Epithelial cell of esophagus (primary cell): ENCODE measurements at regions not wholly inside any gene's neighbourhood (a gene's known extent, or its start where the extent isn't known, plus 50 kb on each side); places are given as distances from the start of the nearest gene placed in this dataset.
A peak's percentile ranks its signal among the peaks of the same experiment; 100 is the strongest.

Experiments used
- DNase-seq: peaks from one replicate; pipeline ENCODE4 v3.0.0; 2010; ENCODE audit warnings: low read depth
- H3K4me3 ChIP-seq: 2 replicates; pipeline ENCODE4 v1.5.1; 2011; ENCODE audit warnings: mild to moderate bottlenecking, low read length, control low read depth
- TF ChIP-seq, protein P1 (sequence below): IDR thresholded peaks from 2 replicates; pipeline ENCODE4 v1.5.1; 2011; ENCODE audit warnings: low read depth, mild to moderate bottlenecking, low read length, control low read depth, inconsistent platforms; ENCODE audit not compliant: insufficient read depth; ENCODE audit errors: missing control alignments

DNA sequence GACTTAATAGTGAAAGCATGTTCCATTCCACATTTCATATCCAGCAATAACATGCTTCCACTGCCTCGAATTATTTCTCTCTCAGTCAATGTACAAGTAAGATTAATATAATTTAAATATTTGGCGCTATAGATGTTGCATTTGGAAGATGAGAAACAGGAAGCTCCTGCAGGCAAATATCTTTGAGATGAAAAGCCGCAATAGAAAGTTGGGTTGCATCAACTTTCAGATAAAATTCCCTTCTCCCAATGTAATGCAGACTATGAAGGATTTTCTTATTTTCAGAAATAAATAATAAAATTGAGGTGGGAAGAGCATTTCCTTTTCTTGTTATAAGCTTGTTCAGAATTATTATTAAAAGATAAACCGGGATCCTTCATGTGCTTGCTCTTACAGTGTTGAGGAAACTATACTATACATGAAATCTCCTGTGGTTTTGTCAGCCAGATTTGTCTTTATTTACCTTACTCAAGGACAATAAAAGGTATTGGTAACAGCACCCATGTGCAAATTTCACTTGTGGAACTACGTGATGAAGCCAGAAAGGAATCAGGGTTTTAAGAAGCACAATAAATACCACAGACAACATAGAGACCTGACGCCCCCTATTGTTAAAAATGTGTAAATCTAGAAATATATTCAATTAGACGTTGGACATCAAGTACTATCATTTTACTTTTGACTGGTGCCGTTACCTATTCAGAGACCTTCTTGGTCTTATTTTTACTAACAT lies 307.0 kb downstream of the ARPP21 start:
- TF ChIP-seq, protein P1, sequence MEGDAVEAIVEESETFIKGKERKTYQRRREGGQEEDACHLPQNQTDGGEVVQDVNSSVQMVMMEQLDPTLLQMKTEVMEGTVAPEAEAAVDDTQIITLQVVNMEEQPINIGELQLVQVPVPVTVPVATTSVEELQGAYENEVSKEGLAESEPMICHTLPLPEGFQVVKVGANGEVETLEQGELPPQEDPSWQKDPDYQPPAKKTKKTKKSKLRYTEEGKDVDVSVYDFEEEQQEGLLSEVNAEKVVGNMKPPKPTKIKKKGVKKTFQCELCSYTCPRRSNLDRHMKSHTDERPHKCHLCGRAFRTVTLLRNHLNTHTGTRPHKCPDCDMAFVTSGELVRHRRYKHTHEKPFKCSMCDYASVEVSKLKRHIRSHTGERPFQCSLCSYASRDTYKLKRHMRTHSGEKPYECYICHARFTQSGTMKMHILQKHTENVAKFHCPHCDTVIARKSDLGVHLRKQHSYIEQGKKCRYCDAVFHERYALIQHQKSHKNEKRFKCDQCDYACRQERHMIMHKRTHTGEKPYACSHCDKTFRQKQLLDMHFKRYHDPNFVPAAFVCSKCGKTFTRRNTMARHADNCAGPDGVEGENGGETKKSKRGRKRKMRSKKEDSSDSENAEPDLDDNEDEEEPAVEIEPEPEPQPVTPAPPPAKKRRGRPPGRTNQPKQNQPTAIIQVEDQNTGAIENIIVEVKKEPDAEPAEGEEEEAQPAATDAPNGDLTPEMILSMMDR = peak; percentile 15
- H3K4me3 ChIP-seq = no peak overlapping the region
- DNase-seq = peak; percentile 14

DNA sequence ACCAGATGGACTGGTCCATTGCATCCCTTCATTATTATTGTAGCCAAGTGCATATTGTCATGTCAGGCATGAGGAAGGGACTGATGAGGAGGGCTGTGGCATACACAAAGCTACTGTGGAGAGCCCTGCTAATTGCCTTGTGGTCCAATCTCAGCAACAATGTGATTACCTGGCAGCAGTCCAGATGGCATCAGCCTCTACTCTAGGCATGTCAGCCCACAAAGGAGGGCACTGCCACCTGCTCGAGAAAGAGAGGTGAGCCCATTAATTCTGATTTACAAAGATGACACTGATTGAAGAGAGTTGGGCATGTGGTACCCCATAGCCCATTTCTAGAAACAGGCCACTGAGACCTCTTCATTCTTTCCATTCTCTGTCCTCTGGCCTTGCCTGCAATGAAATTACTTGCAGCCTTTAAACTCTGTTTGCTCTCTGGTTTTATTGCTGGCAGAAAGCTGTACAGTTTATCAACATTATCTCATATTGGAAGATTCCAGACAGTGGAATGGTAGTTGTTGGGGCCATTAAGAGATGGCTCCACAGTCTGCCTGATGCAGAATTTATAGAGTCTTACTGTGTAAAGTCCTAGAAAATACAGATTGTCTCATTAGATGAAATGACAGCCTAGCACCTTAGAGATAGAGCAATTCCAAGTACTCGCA lies 307.7 kb downstream of the ARPP21 start:
- no peak overlapping the region for H3K4me3 ChIP-seq
- DNase-seq = no peak
- TF ChIP-seq, protein P1 = no peak

DNA sequence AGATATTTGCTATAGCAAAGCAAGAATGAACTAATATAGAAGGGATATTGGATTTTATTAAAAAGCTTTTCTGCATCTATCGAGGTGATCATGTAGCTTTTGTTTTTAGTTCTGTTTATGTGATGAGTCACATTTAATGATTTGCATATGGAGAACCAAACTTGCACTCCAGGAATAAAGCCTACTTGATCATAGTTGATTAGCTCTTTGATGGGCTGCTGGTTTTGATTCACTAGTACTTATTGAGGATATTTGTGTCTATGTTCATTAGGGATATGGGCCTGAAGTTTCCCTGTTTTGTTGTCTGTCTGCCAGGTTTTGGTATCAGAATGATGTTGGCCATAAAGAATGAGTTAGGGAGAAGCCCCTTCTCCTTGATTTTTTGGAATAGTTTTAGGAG lies 310.7 kb downstream of the ARPP21 start:
- TF ChIP-seq, protein P1 = no peak
- no peak for DNase-seq
- no peak overlapping the region for H3K4me3 ChIP-seq

DNA sequence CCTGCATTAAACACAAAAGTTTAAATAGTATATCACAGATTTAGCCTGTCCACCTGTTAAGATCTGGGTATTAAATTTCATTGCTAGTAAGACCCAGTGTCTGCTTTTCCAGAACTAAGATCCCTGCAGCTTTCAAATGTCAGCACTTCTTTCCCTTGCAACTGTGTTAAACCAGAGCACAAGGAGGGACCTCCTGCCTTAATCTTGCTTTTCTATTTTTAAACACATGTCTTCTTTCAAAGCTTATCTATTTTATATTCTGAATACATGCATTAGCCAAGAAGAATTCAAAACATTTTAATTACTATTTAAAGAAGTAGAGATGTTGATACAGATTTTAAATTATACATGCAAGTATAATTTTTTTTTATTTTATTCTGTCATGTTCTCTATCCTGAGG lies 315.1 kb downstream of the ARPP21 start:
- TF ChIP-seq, protein P1 = no peak
- no peak for DNase-seq
- H3K4me3 ChIP-seq = no peak overlapping the region

GRCh38 chr3:35965908-35966307 lies 326.6 kb downstream of the ARPP21 start:
- no peak overlapping the region for H3K4me3 ChIP-seq
- TF ChIP-seq, protein P1 = peak; percentile 66
- DNase-seq = peak; percentile 46

- TF ChIP-seq, protein P1 = peak; percentile 10
- DNase-seq = no peak
Measured at GRCh38 chr3:35966629-35967464, 327.5 kb downstream of the ARPP21 start.

More at GRCh38 chr3:35966629-35967464, 327.5 kb downstream of the ARPP21 start:
- H3K4me3 ChIP-seq = no peak overlapping the region
